Astrocyte of the spinal cord (primary cell): ENCODE measurements at regions not wholly inside any gene's neighbourhood (a gene's known extent, or its start where the extent isn't known, plus 50 kb on each side); places are given as distances from the start of the nearest gene placed in this dataset.
"Not testable (repeated sequence)": the region's sequence is repeated elsewhere in the genome, so short reads cannot be mapped to it uniquely, and the experiment has no call there.

Experiments used
- DNase-seq: peaks from one replicate; pipeline ENCODE4 v3.0.0; 2011; ENCODE audit warnings: low read depth, low spot score
- H3K4me3 ChIP-seq: 2 replicates; pipeline ENCODE4 v1.5.1; 2011; ENCODE audit warnings: low read depth, mild to moderate bottlenecking, low read length, moderate library complexity
- CTCF ChIP-seq: IDR thresholded peaks from 2 replicates; pipeline ENCODE4 v1.5.1; 2012; ENCODE audit warnings: low read depth, mild to moderate bottlenecking, low read length, inconsistent platforms
- in situ Hi-C: cut with HindIII; loops from 2 replicates; pipeline ENCODE4 v1.10.0; 2017; ENCODE audit warnings: low sequenced_read_pairs

GRCh38 chr4:20185103-20185502 lies 66.6 kb upstream of the SLIT2 start:
- no peak for TF ChIP-seq CTCF
- DNase-seq: no peak
- H3K4me3 ChIP-seq: no peak overlapping the region
- in situ Hi-C loops: no loop called here

GRCh38 chr4:20183131-20183530 lies 68.6 kb upstream of the SLIT2 start:
- in situ Hi-C loops, DNase-seq, H3K4me3 ChIP-seq: not testable (repeated sequence)

- TF ChIP-seq CTCF: no peak
- DNase-seq: no peak
- in situ Hi-C loops: no loop called here
- H3K4me3 ChIP-seq: no peak overlapping the region
Observed at GRCh38 chr4:20181926-20182325, 69.8 kb upstream of the SLIT2 start.

- in situ Hi-C loops: no loop called here
- no peak for TF ChIP-seq CTCF
- H3K4me3 ChIP-seq: no peak overlapping the region
- peak; percentile 3 for DNase-seq
Observed at GRCh38 chr4:20180509-20180908, 71.2 kb upstream of the SLIT2 start.

GRCh38 chr4:20178902-20179576 lies 72.7 kb upstream of the SLIT2 start:
- no peak for DNase-seq
- TF ChIP-seq CTCF: no peak
- in situ Hi-C loops: no loop called here
- no peak overlapping the region for H3K4me3 ChIP-seq

- no peak overlapping the region for H3K4me3 ChIP-seq
- in situ Hi-C loops: no loop called here
- no peak for TF ChIP-seq CTCF
- DNase-seq: peak; percentile 17
Observed at GRCh38 chr4:20176881-20177280, 74.8 kb upstream of the SLIT2 start.

GRCh38 chr4:20172070-20172760 lies 79.5 kb upstream of the SLIT2 start:
- DNase-seq: no peak
- in situ Hi-C loops: no loop called here
- no peak overlapping the region for H3K4me3 ChIP-seq
- no peak for TF ChIP-seq CTCF
